HCT116 (cell line): ENCODE measurements at regions not wholly inside any gene's neighbourhood (a gene's known extent, or its start where the extent isn't known, plus 50 kb on each side); places are given as distances from the start of the nearest gene placed in this dataset.

Experiments
- ATAC-seq: fragments of 200-7000 bp; cut with Tn5 transposase; 2 replicates; pipeline ENCODE4 v1.9.1; 2020; ENCODE audit warnings: mild to moderate bottlenecking, moderate library complexity
- BruUV-seq: library from RNA; stranded (reverse); fragments of 400-500 nt; replicated peaks from 2 replicates; lab custom pipeline; 2021; lab: Mats Ljungman, UMichigan
- CTCF ChIA-PET: fragments of 300-600 bp; sonication (Branson Sonifier 250); formaldehyde crosslinking; loops from one replicate; lab custom pipeline; 2021; ENCODE audit warnings: antibody characterized with exemption; lab: Charles Lee
- POLR2A ChIA-PET: fragments of 300-600, 350-600 bp; sonication (Branson Sonifier 250); formaldehyde crosslinking; loops from one replicate; lab custom pipeline; 2021; ENCODE audit warnings: antibody characterized with exemption; lab: Charles Lee
- RAD21 ChIA-PET, 2 experiments: fragments of 300-600 bp; sonication (Branson Sonifier 250); formaldehyde crosslinking; loops; one replicate each; lab custom pipeline; 2023; ENCODE audit warnings: low total read pairs in 2 of 2; ENCODE audit not compliant: uncharacterized antibody in 2 of 2, unreplicated experiment in 2 of 2, low non-redundant PET in 1 of 2; lab: Charles Lee
- DNase-seq: peaks from one replicate; pipeline ENCODE4 v3.0.0-alpha.2; 2010; ENCODE audit warnings: low read depth, low spot score
- H2AFZ ChIP-seq: fragments of 200-600 bp; shearing (Covaris generic), sonication (generic); 2 replicates; pipeline ENCODE4 v1.6.1; 2017; ENCODE audit warnings: low read depth, mixed run types, mixed read lengths, antibody characterized with exemption, low read length; ENCODE audit not compliant: poor library complexity, severe bottlenecking
- H3K27ac ChIP-seq: 2 replicates; pipeline ENCODE4 v1.5.1; 2012; ENCODE audit warnings: low read depth, low read length
- H3K27me3 ChIP-seq: fragments of 200-600 bp; sonication (generic); 2 replicates; pipeline ENCODE4 v1.6.1; 2016; ENCODE audit warnings: mixed run types, low read length, mixed read lengths; ENCODE audit not compliant: insufficient read depth
- H3K36me3 ChIP-seq, 2 experiments: fragments of 200-500 bp in 1 of 2; fragments of 200-600 bp in 1 of 2; sonication (Bioruptor generic) in 1 of 2; sonication (generic) in 1 of 2; 2 replicates each; pipeline versions ENCODE4 v1.5.1 to v1.6.1; 2014 to 2016; ENCODE audit warnings: low read length in 2 of 2, inconsistent platforms in 1 of 2, mixed read lengths in 1 of 2, mixed run types in 1 of 2; ENCODE audit not compliant: insufficient read depth in 2 of 2, control insufficient read depth in 1 of 2
- H3K4me1 ChIP-seq, 2 experiments: fragments of 200-600 bp in 1 of 2; sonication (generic) in 1 of 2; 2 replicates each; pipeline versions ENCODE4 v1.5.1 to v1.6.1; 2012 to 2017; ENCODE audit warnings: low read length in 2 of 2, inconsistent platforms in 1 of 2, mild to moderate bottlenecking in 1 of 2, mixed read lengths in 1 of 2, mixed run types in 1 of 2, moderate library complexity in 1 of 2; ENCODE audit not compliant: insufficient read depth in 2 of 2, control insufficient read depth in 1 of 2
- H3K4me2 ChIP-seq: fragments of 200-600 bp; sonication (generic); 2 replicates; pipeline ENCODE4 v1.6.1; 2017; ENCODE audit warnings: mixed run types, low read length, mixed read lengths
- H3K4me3 ChIP-seq, 2 experiments: fragments of 200-600 bp in 1 of 2; sonication (generic) in 1 of 2; replicated peaks in 1 of 2; 2 replicates each; pipeline ENCODE4 v1.5.1; 2011 to 2016; ENCODE audit warnings: low read length in 2 of 2, control low read depth in 1 of 2, low read depth in 1 of 2, mild to moderate bottlenecking in 1 of 2, mixed read lengths in 1 of 2, mixed run types in 1 of 2
- H3K79me2 ChIP-seq: fragments of 200-600 bp; sonication (generic); 2 replicates; pipeline ENCODE4 v1.6.1; 2017; ENCODE audit warnings: mild to moderate bottlenecking, mixed run types, low read length, moderate library complexity, mixed read lengths; ENCODE audit not compliant: insufficient read depth
- H3K9ac ChIP-seq: fragments of 200-600 bp; sonication (generic); 2 replicates; pipeline ENCODE4 v1.6.1; 2016; ENCODE audit warnings: low read length, mixed read lengths
- H3K9me2 ChIP-seq: fragments of 200-600 bp; sonication (generic), shearing (Covaris generic); 2 replicates; pipeline ENCODE4 v1.6.1; 2017; ENCODE audit warnings: mixed run types, mild to moderate bottlenecking, moderate library complexity; ENCODE audit not compliant: insufficient read depth
- H3K9me3 ChIP-seq, 2 experiments: fragments of 200-500 bp in 1 of 2; fragments of 200-600 bp in 1 of 2; sonication (Bioruptor generic) in 1 of 2; sonication (generic) in 1 of 2; 2 replicates each; pipeline ENCODE4 v1.6.1; 2014 to 2017; ENCODE audit warnings: low read length in 2 of 2, mixed read lengths in 2 of 2, inconsistent platforms in 1 of 2, low read depth in 1 of 2, mild to moderate bottlenecking in 1 of 2, mixed run types in 1 of 2, moderate library complexity in 1 of 2; ENCODE audit not compliant: control insufficient read depth in 1 of 2, insufficient read depth in 1 of 2
- H4K20me1 ChIP-seq: fragments of 200-600 bp; sonication (generic), shearing (Covaris generic); 2 replicates; pipeline ENCODE4 v1.6.1; 2017; ENCODE audit warnings: mixed run types, mild to moderate bottlenecking, moderate library complexity; ENCODE audit not compliant: insufficient read depth
- ATF3 ChIP-seq: IDR thresholded peaks from 2 replicates; pipeline ENCODE4 v1.6.1; 2012
- CBX3 ChIP-seq: IDR thresholded peaks from 2 replicates; pipeline ENCODE4 v1.6.1; 2012; ENCODE audit warnings: low read depth
- CEBPB ChIP-seq: IDR thresholded peaks from 2 replicates; pipeline ENCODE4 v1.6.1; 2012; ENCODE audit warnings: low read depth
- CTCF ChIP-seq, 3 experiments: fragments of 200-600 bp in 1 of 3; sonication (generic) in 1 of 3; IDR thresholded peaks in 2 of 3; conservative IDR thresholded peaks in 1 of 3; 2 replicates each; pipeline ENCODE4 v1.5.1; 2012 to 2017; ENCODE audit warnings: low read depth in 2 of 3, low read length in 2 of 3, antibody characterized with exemption in 1 of 3, borderline replicate concordance in 1 of 3, control low read depth in 1 of 3, mild to moderate bottlenecking in 1 of 3, mixed read lengths in 1 of 3, mixed run types in 1 of 3, moderate library complexity in 1 of 3; ENCODE audit not compliant: insufficient read depth in 1 of 3
- ELF1 ChIP-seq: IDR thresholded peaks from 2 replicates; pipeline ENCODE4 v1.6.1; 2012; ENCODE audit warnings: low read depth, borderline replicate concordance
- EZH2 ChIP-seq: fragments of 200-600 bp; sonication (generic); IDR thresholded peaks from 2 replicates; pipeline ENCODE4 v1.6.1; 2017; ENCODE audit warnings: antibody characterized with exemption, mixed run types
- EZH2phosphoT487 ChIP-seq: fragments of 200-600 bp; IDR thresholded peaks from 2 replicates; pipeline ENCODE4 v1.6.1; 2018; ENCODE audit warnings: antibody characterized with exemption, borderline replicate concordance
- MAX ChIP-seq: IDR thresholded peaks from 2 replicates; pipeline ENCODE4 v1.6.1; 2012
- RAD21 ChIP-seq: IDR thresholded peaks from 2 replicates; pipeline ENCODE4 v1.6.1; 2012; ENCODE audit warnings: low read depth, mild to moderate bottlenecking
- REST ChIP-seq: IDR thresholded peaks from 2 replicates; pipeline ENCODE4 v1.6.1; 2012; ENCODE audit warnings: low read depth
- SIN3A ChIP-seq: IDR thresholded peaks from 2 replicates; pipeline ENCODE4 v1.6.1; 2012; ENCODE audit warnings: low read depth
- SP1 ChIP-seq: IDR thresholded peaks from 2 replicates; pipeline ENCODE4 v1.6.1; 2012; ENCODE audit warnings: low read depth
- SRF ChIP-seq: IDR thresholded peaks from 2 replicates; pipeline ENCODE4 v1.6.1; 2012; ENCODE audit warnings: low read depth
- TCF7L2 ChIP-seq: IDR thresholded peaks from 2 replicates; pipeline ENCODE4 v1.7.0; 2011; ENCODE audit warnings: borderline replicate concordance, inconsistent platforms; ENCODE audit not compliant: insufficient read depth, insufficient read length; ENCODE audit errors: extremely low read depth
- YY1 ChIP-seq: IDR thresholded peaks from 2 replicates; pipeline ENCODE4 v1.6.1; 2011; ENCODE audit warnings: low read length, low read depth, moderate library complexity, mild to moderate bottlenecking; ENCODE audit not compliant: insufficient replicate concordance; ENCODE audit errors: extremely low read depth
- ZBTB33 ChIP-seq: IDR thresholded peaks from 2 replicates; pipeline ENCODE4 v1.6.1; 2011; ENCODE audit warnings: mild to moderate bottlenecking, low read length, moderate library complexity; ENCODE audit not compliant: insufficient replicate concordance; ENCODE audit errors: extremely low read depth
- ZNF274 ChIP-seq: fragments of 200-500 bp; sonication (Bioruptor generic); IDR thresholded peaks from 2 replicates; pipeline ENCODE4 v1.6.1; 2014; ENCODE audit warnings: mild to moderate bottlenecking, low read depth, low read length, inconsistent platforms
- intact Hi-C: fragments of 100-400 bp; cut with micrococcal nuclease; formaldehyde crosslinking; loops from 2 replicates; pipeline ENCODE4 v1.10.0; 2022

- Histone ChIP-seq H3K4me1 (no peaks in the 10 kb centered on the region), H3K4me3 (no peak overlapping the region), H2AFZ (no peak overlapping the region), H3K4me2 (no peak overlapping the region), H3K27me3 (no peaks in the 10 kb centered on the region), H3K9me3 (peaks cover 24% of the 10 kb centered on the region in 2 experiments; a peak in 2 of 4 replicates), H3K27ac (no peak overlapping the region), H4K20me1 (no peaks in the 10 kb centered on the region), H3K9me2 (no peaks in the 10 kb centered on the region), H3K9ac (no peak overlapping the region), H3K36me3 (no peaks in the 10 kb centered on the region), H3K79me2 (no peaks in the 10 kb centered on the region)
- DNase-seq (no peak), ATAC-seq (no peak)
- no TSS peak for BruUV-seq
- TF ChIP-seq CEBPB (no peak), EZH2 (no peak), REST (no peak), SIN3A (no peak), CBX3 (0 out of 2 replicates have a peak, but pooled peaks have one; percentile 65), ATF3 (no peak), EZH2phosphoT487 (no peak), SRF (no peak), TCF7L2 (no peak), ZNF274 (no peak), MAX (no peak), CTCF (IDR thresholded peaks at IDR 0.05 in 2 of 3, conservative IDR thresholded peaks at IDR 0.05 in 1 of 3; ENCODE audit: borderline replicate concordance in 1 of 3, insufficient read depth in 1 of 3, low read depth in 2 of 3, low read length in 2 of 3) (peak in 2 of 3 experiments; percentile 38 to 45; a peak in 4 of 6 replicates), SP1 (no peak), ZBTB33 (no peak), ELF1 (no peak), YY1 (no peak), RAD21 (no peak)
- RAD21 ChIA-PET, result no interaction called here
- intact Hi-C loops, result no loop called here
- POLR2A ChIA-PET, result no interaction called here
- CTCF ChIA-PET, result no interaction called here
These were observed 1074.1 kb downstream of the AACS start for GRCh38 chr12:126139355-126139754.
